IMR-90 (cell line): ENCODE measurements at regions not wholly inside any gene's neighbourhood (a gene's known extent, or its start where the extent isn't known, plus 50 kb on each side); places are given as distances from the start of the nearest gene placed in this dataset.
A peak's percentile ranks its signal among the peaks of the same experiment; 100 is the strongest.

Experiments
- ATAC-seq: fragments of 200-7000 bp; cut with Tn5 transposase; 2 replicates; pipeline ENCODE4 v1.9.1; 2020; ENCODE audit warnings: low read depth, mild to moderate bottlenecking, moderate library complexity
- BruUV-seq: library from RNA; stranded (reverse); fragments of 400-500 nt; replicated peaks from 2 replicates; lab custom pipeline; 2021; lab: Mats Ljungman, UMichigan
- CTCF ChIA-PET: fragments of 300-600 bp; formaldehyde crosslinking; extraction: SDS; loops from one replicate; lab custom pipeline; 2021; ENCODE audit warnings: antibody characterized with exemption; lab: Yijun Ruan, JAX
- POLR2A ChIA-PET: fragments of 300-600 bp; sonication (Branson Sonifier 250); formaldehyde crosslinking; loops from one replicate; lab custom pipeline; 2022; ENCODE audit warnings: antibody characterized with exemption; ENCODE audit not compliant: unreplicated experiment; lab: Charles Lee
- DNase-seq: peaks from one replicate; pipeline ENCODE4 v3.0.0; 2013
- H2AFZ ChIP-seq: replicated peaks from 2 replicates; pipeline ENCODE3; 2013; ENCODE audit warnings: low read length, mild to moderate bottlenecking; ENCODE audit not compliant: poor library complexity
- H2AK5ac ChIP-seq: 2 replicates; pipeline ENCODE4 v1.6.1; 2013; ENCODE audit warnings: low read depth, low read length, inconsistent platforms
- H2AK9ac ChIP-seq: replicated peaks from 2 replicates; pipeline ENCODE3; 2013; ENCODE audit warnings: mild to moderate bottlenecking, low read depth, low read length, moderate library complexity; ENCODE audit not compliant: poor library complexity
- H2BK120ac ChIP-seq: 2 replicates; pipeline ENCODE4 v1.6.1; 2013; ENCODE audit warnings: low read depth, low read length, inconsistent platforms
- H2BK15ac ChIP-seq: 3 replicates; pipeline ENCODE4 v1.6.1; 2013; ENCODE audit warnings: low read depth, low read length, inconsistent platforms
- H2BK20ac ChIP-seq: 2 replicates; pipeline ENCODE4 v1.6.1; 2013; ENCODE audit warnings: low read depth, mild to moderate bottlenecking, inconsistent platforms, low read length, moderate library complexity
- H2BK5ac ChIP-seq: 2 replicates; pipeline ENCODE4 v1.6.1; 2013; ENCODE audit warnings: mild to moderate bottlenecking, low read depth, low read length, inconsistent platforms; ENCODE audit not compliant: poor library complexity, severe bottlenecking
- H3K14ac ChIP-seq: replicated peaks from 2 replicates; pipeline ENCODE4 v1.6.1; 2013; ENCODE audit warnings: low read depth, low read length, inconsistent platforms
- H3K18ac ChIP-seq: 2 replicates; pipeline ENCODE4 v1.6.1; 2013; ENCODE audit warnings: low read depth, low read length, control low read depth
- H3K23ac ChIP-seq: 2 replicates; pipeline ENCODE4 v1.6.1; 2013; ENCODE audit warnings: low read depth, low read length, inconsistent platforms
- H3K27ac ChIP-seq: 2 replicates; pipeline ENCODE4 v1.5.1; 2013; ENCODE audit warnings: mild to moderate bottlenecking, control low read depth, low read length; ENCODE audit not compliant: insufficient read depth
- H3K27me3 ChIP-seq: 2 replicates; pipeline ENCODE4 v1.6.1; 2013; ENCODE audit warnings: low read length; ENCODE audit not compliant: control insufficient read depth, insufficient read depth
- H3K36me3 ChIP-seq: 2 replicates; pipeline ENCODE4 v1.6.1; 2013; ENCODE audit warnings: low read length, mixed read lengths; ENCODE audit not compliant: control insufficient read depth, insufficient read depth
- H3K4ac ChIP-seq: 2 replicates; pipeline ENCODE4 v1.6.1; 2013; ENCODE audit warnings: low read depth, low read length, inconsistent platforms
- H3K4me1 ChIP-seq: 2 replicates; pipeline ENCODE4 v1.6.1; 2013; ENCODE audit warnings: low read length, mixed read lengths; ENCODE audit not compliant: control insufficient read depth, insufficient read depth
- H3K4me2 ChIP-seq: 2 replicates; pipeline ENCODE4 v1.6.1; 2013; ENCODE audit warnings: low read depth, mild to moderate bottlenecking, control low read depth, low read length, moderate library complexity
- H3K4me3 ChIP-seq: 2 replicates; pipeline ENCODE4 v1.5.1; 2013; ENCODE audit warnings: low read depth, mild to moderate bottlenecking, control low read depth, low read length, moderate library complexity; ENCODE audit not compliant: insufficient read depth
- H3K56ac ChIP-seq: 2 replicates; pipeline ENCODE4 v1.6.1; 2013; ENCODE audit warnings: low read length, inconsistent platforms; ENCODE audit not compliant: insufficient read depth; ENCODE audit errors: extremely low read depth
- H3K79me1 ChIP-seq, 2 experiments: 2 replicates each; pipeline ENCODE4 v1.6.1; 2013; ENCODE audit warnings: low read length in 2 of 2, inconsistent platforms in 1 of 2, low read depth in 1 of 2
- H3K9ac ChIP-seq: 2 replicates; pipeline ENCODE4 v1.6.1; 2013; ENCODE audit warnings: low read depth, low read length, control low read depth
- H3K9me1 ChIP-seq: 2 replicates; pipeline ENCODE4 v1.6.1; 2013; ENCODE audit warnings: low read length, inconsistent platforms; ENCODE audit not compliant: insufficient read depth
- H3K9me3 ChIP-seq: 2 replicates; pipeline ENCODE4 v1.6.1; 2013; ENCODE audit warnings: low read length; ENCODE audit not compliant: control insufficient read depth, insufficient read depth
- H4K20me1 ChIP-seq: 2 replicates; pipeline ENCODE4 v1.6.1; 2013; ENCODE audit warnings: low read length, inconsistent platforms; ENCODE audit not compliant: insufficient read depth
- H4K5ac ChIP-seq: 2 replicates; pipeline ENCODE4 v1.6.1; 2013; ENCODE audit warnings: mild to moderate bottlenecking, low read depth, low read length, control low read depth
- H4K8ac ChIP-seq, 2 experiments: 2 replicates each; pipeline ENCODE4 v1.6.1; 2013; ENCODE audit warnings: low read depth in 2 of 2, low read length in 2 of 2, control low read depth in 1 of 2, inconsistent platforms in 1 of 2
- H4K91ac ChIP-seq: 2 replicates; pipeline ENCODE4 v1.6.1; 2013; ENCODE audit warnings: low read depth, low read length, inconsistent platforms; ENCODE audit not compliant: insufficient read depth
- BHLHE40 ChIP-seq: fragments of 150-350 bp; IDR thresholded peaks from 2 replicates; pipeline ENCODE4 v1.6.1; 2016; ENCODE audit warnings: mild to moderate bottlenecking, low read depth, low read length
- CEBPB ChIP-seq: IDR thresholded peaks from 2 replicates; pipeline ENCODE4 v1.6.1; 2012; ENCODE audit warnings: low read depth, low read length, improper control_type of control experiment
- CHD1 ChIP-seq: IDR thresholded peaks from 2 replicates; pipeline ENCODE4 v1.6.1; 2012; ENCODE audit warnings: low read depth, low read length, improper control_type of control experiment
- CTCF ChIP-seq: conservative IDR thresholded peaks from 2 replicates; pipeline ENCODE4 v1.5.1; 2012; ENCODE audit warnings: mild to moderate bottlenecking, low read depth, low read length, improper control_type of control experiment
- ELK1 ChIP-seq: fragments of 150-350 bp; IDR thresholded peaks from 2 replicates; pipeline ENCODE4 v1.6.1; 2016; ENCODE audit warnings: low read depth, mild to moderate bottlenecking, low read length, moderate library complexity, borderline replicate concordance
- FOS ChIP-seq: fragments of 150-350 bp; IDR thresholded peaks from 2 replicates; pipeline ENCODE4 v1.6.1; 2016; ENCODE audit warnings: low read depth, low read length
- MAFK ChIP-seq: IDR thresholded peaks from 2 replicates; pipeline ENCODE4 v1.6.1; 2012; ENCODE audit warnings: low read depth, low read length, improper control_type of control experiment
- MAZ ChIP-seq: IDR thresholded peaks from 2 replicates; pipeline ENCODE4 v1.6.1; 2012; ENCODE audit warnings: low read depth, mild to moderate bottlenecking, low read length, improper control_type of control experiment, moderate library complexity, borderline replicate concordance
- MXI1 ChIP-seq: IDR thresholded peaks from 2 replicates; pipeline ENCODE4 v1.6.1; 2012; ENCODE audit warnings: low read depth, mild to moderate bottlenecking, low read length, moderate library complexity, borderline replicate concordance
- NFE2L2 ChIP-seq: fragments of 150-350 bp; IDR thresholded peaks from 2 replicates; pipeline ENCODE4 v1.6.1; 2016; ENCODE audit warnings: low read depth, mild to moderate bottlenecking, low read length
- POLR2A ChIP-seq: IDR thresholded peaks from 2 replicates; pipeline ENCODE4 v1.6.1; 2012; ENCODE audit warnings: mild to moderate bottlenecking, low read depth, low read length
- RAD21 ChIP-seq: IDR thresholded peaks from 2 replicates; pipeline ENCODE4 v1.6.1; 2012; ENCODE audit warnings: low read length, improper control_type of control experiment
- RCOR1 ChIP-seq: IDR thresholded peaks from 2 replicates; pipeline ENCODE4 v1.6.1; 2012; ENCODE audit warnings: mild to moderate bottlenecking, low read length, improper control_type of control experiment; ENCODE audit not compliant: insufficient replicate concordance
- RFX5 ChIP-seq: IDR thresholded peaks from 2 replicates; pipeline ENCODE4 v1.8.0; 2012; ENCODE audit warnings: low read depth, mild to moderate bottlenecking, low read length, moderate library complexity
- SMC3 ChIP-seq: fragments of 150-350 bp; IDR thresholded peaks from 2 replicates; pipeline ENCODE4 v1.6.1; 2016; ENCODE audit warnings: low read depth, mild to moderate bottlenecking, antibody characterized with exemption, low read length, moderate library complexity
- USF2 ChIP-seq: fragments of 150-350 bp; IDR thresholded peaks from 2 replicates; pipeline ENCODE4 v1.6.1; 2017; ENCODE audit warnings: mild to moderate bottlenecking, antibody characterized with exemption, low read length, low read depth
- WGBS, 2 experiments: methylation state at CpG; one replicate each; pipeline versions ENCODE4 v1.1.5 to v1.1.7; 2013; ENCODE audit warnings: missing lambda C conversion rate in 2 of 2; ENCODE audit not compliant: insufficient read length in 1 of 2; ENCODE audit errors: extremely low coverage in 2 of 2; 5-methylcytosine and 5-hydroxymethylcytosine counted together
- dilution Hi-C: fragments of 300-500 bp; cut with HindIII; formaldehyde crosslinking; loops from one replicate; pipeline ENCODE4 v1.14.3; 2018; ENCODE audit warnings: low sequenced_read_pairs; ENCODE audit not compliant: unreplicated experiment
- in situ Hi-C: fragments of 300-500 bp; cut with MboI; formaldehyde crosslinking; loops from 3 replicates; pipeline ENCODE4 v1.14.3; 2019; ENCODE audit warnings: low sequenced_read_pairs, inconsistent platforms, mixed read lengths
- intact Hi-C: fragments of 100-400 bp; cut with micrococcal nuclease; formaldehyde crosslinking; loops from 2 replicates; pipeline ENCODE4 v1.10.0; 2022

DNA sequence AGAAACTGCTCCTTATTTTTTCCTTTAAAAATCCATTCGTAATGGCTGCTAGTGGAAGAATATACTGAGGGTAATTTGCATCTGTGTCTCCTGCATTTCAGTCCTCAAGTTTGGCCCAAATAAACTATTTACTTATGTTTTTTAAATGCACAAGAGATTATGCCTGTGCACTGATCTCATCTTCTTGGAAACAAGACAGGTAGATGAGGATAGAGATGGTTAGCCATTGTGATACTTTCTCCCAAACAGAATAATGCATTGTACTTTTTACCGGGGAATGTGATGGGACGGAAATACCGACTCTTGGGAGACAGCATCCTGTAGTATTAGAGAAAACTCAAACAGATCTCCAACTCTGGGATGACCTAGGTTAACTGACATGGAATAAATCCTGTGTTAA lies 72.5 kb upstream of the DAB2 start:
- Histone ChIP-seq H3K4me1 (peaks cover 14% of the 10 kb centered on the region), H2AFZ (no peak overlapping the region), H4K5ac (peak overlapping the region; percentile 8; the same call in 1 of the 2 replicates), H3K18ac (peak overlapping the region; percentile 61; the same call in 1 of the 2 replicates), H2BK120ac (no peak overlapping the region), H3K27me3 (no peaks in the 10 kb centered on the region), H3K4me2 (no peak overlapping the region), H3K56ac (no peak overlapping the region), H4K8ac (no peak overlapping the region), H3K9me3 (no peaks in the 10 kb centered on the region), H3K27ac (no peak overlapping the region), H3K4ac (0 out of 2 replicates have a peak overlapping the region, but pooled peaks have one; percentile 9), H2BK5ac (no peak overlapping the region), H3K79me1 (no peaks in the 10 kb centered on the region), H4K20me1 (no peaks in the 10 kb centered on the region), H3K23ac (no peak overlapping the region), H3K14ac (no peak overlapping the region), H3K36me3 (no peaks in the 10 kb centered on the region), H2BK15ac (no peak overlapping the region), H3K9me1 (peaks cover 4% of the 10 kb centered on the region), H2BK20ac (no peak overlapping the region), H3K4me3 (no peak overlapping the region), H4K91ac (no peak overlapping the region), H2AK9ac (no peak overlapping the region), H2AK5ac (peak overlapping the region; percentile 1; the same call in 1 of the 2 replicates), H3K9ac (no peak overlapping the region)
- CTCF ChIA-PET = no interaction called here
- ATAC-seq = no peak
- BruUV-seq = no TSS peak
- WGBS, 2 experiments = 100% methylated on average over 2 of the region's 4 CpGs; no CpG with 5 or more reads in 1 of the 2 experiments
- DNase-seq = no peak
- POLR2A ChIA-PET = no interaction called here
- intact Hi-C loops = no loop called here
- TF ChIP-seq MAZ (no peak), CHD1 (no peak), CEBPB (no peak), ELK1 (no peak), MAFK (no peak), RCOR1 (no peak), BHLHE40 (no peak), NFE2L2 (no peak), SMC3 (no peak), CTCF (no peak), POLR2A (no peak), RAD21 (no peak), FOS (no peak), RFX5 (no peak), MXI1 (no peak), USF2 (no peak)
- dilution Hi-C loops = no loop called here
- in situ Hi-C loops = no loop called here
